DOHH2 (cell line): ENCODE measurements at regions not wholly inside any gene's neighbourhood (a gene's known extent, or its start where the extent isn't known, plus 50 kb on each side); places are given as distances from the start of the nearest gene placed in this dataset.

Experiments
- H3F3A ChIP-seq: fragments of 200-600 bp; sonication (generic), shearing (Covaris generic); 2 replicates; pipeline ENCODE4 v1.6.0; 2016; ENCODE audit warnings: antibody characterized with exemption, mild to moderate bottlenecking; ENCODE audit not compliant: control insufficient read depth, insufficient read depth
- H3K27ac ChIP-seq: fragments of 200-600 bp; sonication (generic); 2 replicates; pipeline ENCODE4 v1.5.1; 2014; ENCODE audit warnings: low read depth, mild to moderate bottlenecking, low read length, moderate library complexity
- H3K27me3 ChIP-seq: fragments of 200-600 bp; sonication (generic); 2 replicates; pipeline ENCODE4 v1.6.1; 2014; ENCODE audit warnings: mild to moderate bottlenecking, low read length, mixed read lengths; ENCODE audit not compliant: control insufficient read depth
- H3K36me3 ChIP-seq: fragments of 200-600 bp; sonication (generic); 2 replicates; pipeline ENCODE4 v1.6.1; 2014; ENCODE audit warnings: mild to moderate bottlenecking, low read length, moderate library complexity, mixed read lengths; ENCODE audit not compliant: control insufficient read depth
- H3K4me1 ChIP-seq: fragments of 200-600 bp; sonication (generic); 2 replicates; pipeline ENCODE4 v1.6.1; 2014; ENCODE audit warnings: mild to moderate bottlenecking, low read length, mixed read lengths; ENCODE audit not compliant: control insufficient read depth
- H3K4me2 ChIP-seq: fragments of 200-600 bp; sonication (generic); 2 replicates; pipeline ENCODE4 v1.6.0; 2014; ENCODE audit warnings: mild to moderate bottlenecking, low read length, moderate library complexity
- H3K4me3 ChIP-seq: fragments of 200-600 bp; sonication (generic); 2 replicates; pipeline ENCODE4 v1.5.1; 2014; ENCODE audit warnings: mild to moderate bottlenecking, low read length, mixed read lengths
- H3K79me2 ChIP-seq: fragments of 200-600 bp; sonication (generic); 2 replicates; pipeline ENCODE4 v1.6.1; 2014; ENCODE audit warnings: mild to moderate bottlenecking, low read length, mixed read lengths; ENCODE audit not compliant: control insufficient read depth
- H3K9me2 ChIP-seq: fragments of 200-600 bp; sonication (generic); replicated peaks from 2 replicates; pipeline ENCODE4 v1.6.1; 2014; ENCODE audit warnings: mild to moderate bottlenecking, low read length, mixed read lengths; ENCODE audit not compliant: control insufficient read depth
- H3K9me3 ChIP-seq: fragments of 200-600 bp; sonication (generic); 2 replicates; pipeline ENCODE4 v1.6.1; 2014; ENCODE audit warnings: antibody characterized with exemption, low read length, mixed read lengths; ENCODE audit not compliant: control insufficient read depth, insufficient read depth
- H4K20me1 ChIP-seq: fragments of 200-600 bp; sonication (generic); 2 replicates; pipeline ENCODE4 v1.6.0; 2014; ENCODE audit warnings: low read depth, mild to moderate bottlenecking, antibody characterized with exemption, low read length, moderate library complexity; ENCODE audit not compliant: control insufficient read depth, insufficient read depth
- CTCF ChIP-seq: fragments of 200-600 bp; sonication (generic); IDR thresholded peaks from one replicate; pipeline ENCODE4 v1.5.1; 2014; ENCODE audit warnings: antibody characterized with exemption, mild to moderate bottlenecking, low read depth, low read length; ENCODE audit not compliant: poor library complexity, severe bottlenecking
- EZH2phosphoT487 ChIP-seq: fragments of 200-600 bp; sonication (generic); IDR thresholded peaks from 2 replicates; pipeline ENCODE4 v1.6.1; 2017; ENCODE audit warnings: borderline replicate concordance, mild to moderate bottlenecking, antibody characterized with exemption, low read length, moderate library complexity, mixed read lengths

- H3K36me3 ChIP-seq = no peaks in the 10 kb centered on the region
- H3K27me3 ChIP-seq = no peaks in the 10 kb centered on the region
- no peaks in the 10 kb centered on the region for H3K9me3 ChIP-seq
- H4K20me1 ChIP-seq = no peaks in the 10 kb centered on the region
- TF ChIP-seq CTCF = no peak
- no peak for TF ChIP-seq EZH2phosphoT487
- no peak overlapping the region for H3K27ac ChIP-seq
- H3K9me2 ChIP-seq = no peaks in the 10 kb centered on the region
- no peaks in the 10 kb centered on the region for H3K4me1 ChIP-seq
- no peaks in the 10 kb centered on the region for H3K79me2 ChIP-seq
- H3K4me3 ChIP-seq = no peak overlapping the region
- H3K4me2 ChIP-seq = no peak overlapping the region
- H3F3A ChIP-seq = no peaks in the 10 kb centered on the region
Measured at GRCh38 chr2:188813857-188814256, 160.3 kb upstream of the COL3A1 start.

GRCh38 chr2:188819011-188819410, 155.2 kb upstream of the COL3A1 start:
- H3K27ac ChIP-seq = no peak overlapping the region
- no peak overlapping the region for H3K4me3 ChIP-seq
- H3K4me2 ChIP-seq = no peak overlapping the region
- H4K20me1 ChIP-seq = no peaks in the 10 kb centered on the region
- no peaks in the 10 kb centered on the region for H3K4me1 ChIP-seq
- H3K27me3 ChIP-seq = no peaks in the 10 kb centered on the region
- TF ChIP-seq EZH2phosphoT487 (no peak), CTCF (no peak)
- no peaks in the 10 kb centered on the region for H3K9me2 ChIP-seq
- H3K36me3 ChIP-seq = no peaks in the 10 kb centered on the region
- H3K9me3 ChIP-seq = no peaks in the 10 kb centered on the region
- H3F3A ChIP-seq = no peaks in the 10 kb centered on the region
- no peaks in the 10 kb centered on the region for H3K79me2 ChIP-seq

GRCh38 chr2:188819792-188820191, 154.4 kb upstream of the COL3A1 start:
- Histone ChIP-seq H3K9me3 (no peaks in the 10 kb centered on the region), H3K4me1 (no peaks in the 10 kb centered on the region), H3K9me2 (no peaks in the 10 kb centered on the region), H3K27ac (no peak overlapping the region), H4K20me1 (no peaks in the 10 kb centered on the region), H3K79me2 (no peaks in the 10 kb centered on the region), H3F3A (no peaks in the 10 kb centered on the region), H3K4me2 (no peak overlapping the region), H3K27me3 (no peaks in the 10 kb centered on the region), H3K36me3 (no peaks in the 10 kb centered on the region), H3K4me3 (no peak overlapping the region)
- TF ChIP-seq EZH2phosphoT487 (no peak), CTCF (no peak)

GRCh38 chr2:188820576-188820975, 153.6 kb upstream of the COL3A1 start:
- no peak overlapping the region for H3K27ac ChIP-seq
- no peaks in the 10 kb centered on the region for H3K4me1 ChIP-seq
- no peak overlapping the region for H3K4me3 ChIP-seq
- H3K9me2 ChIP-seq = no peaks in the 10 kb centered on the region
- no peaks in the 10 kb centered on the region for H4K20me1 ChIP-seq
- H3K27me3 ChIP-seq = no peaks in the 10 kb centered on the region
- TF ChIP-seq EZH2phosphoT487 (no peak), CTCF (no peak)
- H3K4me2 ChIP-seq = no peak overlapping the region
- no peaks in the 10 kb centered on the region for H3K79me2 ChIP-seq
- no peaks in the 10 kb centered on the region for H3K9me3 ChIP-seq
- H3F3A ChIP-seq = no peaks in the 10 kb centered on the region
- H3K36me3 ChIP-seq = no peaks in the 10 kb centered on the region
